ENCODE measurements at regions not wholly inside any gene's neighbourhood (a gene's known extent, or its start where the extent isn't known, plus 50 kb on each side); places are given as distances from the start of the nearest gene placed in this dataset.

GRCh38 chr2:160813506-160813858 lies 319.9 kb upstream of the RBMS1 start:
- intact Hi-C loops (cut with micrococcal nuclease) = no loop called here
- TF ChIP-seq CTCF (IDR thresholded peaks at IDR 0.05; ENCODE audit: borderline replicate concordance) = no peak
- no peaks in the 10 kb centered on the region for H3K36me3 ChIP-seq
- H3K9me3 ChIP-seq (replicated peaks) = no peaks in the 10 kb centered on the region
- no peaks in the 10 kb centered on the region for H3K27me3 ChIP-seq (ENCODE audit: low read depth)
- H3K4me1 ChIP-seq = no peaks in the 10 kb centered on the region
- peak; percentile 16 for DNase-seq
- H3K27ac ChIP-seq (replicated peaks) = peak overlapping the region; percentile 14
- no peak overlapping the region for H3K4me3 ChIP-seq

- no peaks in the 10 kb centered on the region for H3K27me3 ChIP-seq (ENCODE audit: low read depth)
- intact Hi-C loops (cut with micrococcal nuclease) = no loop called here
- no peak overlapping the region for H3K4me3 ChIP-seq
- no peak for DNase-seq
- no peak overlapping the region for H3K27ac ChIP-seq (replicated peaks)
- no peaks in the 10 kb centered on the region for H3K36me3 ChIP-seq
- no peaks in the 10 kb centered on the region for H3K9me3 ChIP-seq (replicated peaks)
- no peak for TF ChIP-seq CTCF (IDR thresholded peaks at IDR 0.05; ENCODE audit: borderline replicate concordance)
- H3K4me1 ChIP-seq = no peaks in the 10 kb centered on the region
Observed at GRCh38 chr2:160816916-160817499, 323.4 kb upstream of the RBMS1 start.

- DNase-seq = no peak
Observed at GRCh38 chr2:160820691-160821090, 327.1 kb upstream of the RBMS1 start.

GRCh38 chr2:160822006-160822405 lies 328.4 kb upstream of the RBMS1 start:
- TF ChIP-seq CTCF (IDR thresholded peaks at IDR 0.05; ENCODE audit: borderline replicate concordance) = no peak
- no peak for DNase-seq
- Histone ChIP-seq H3K27ac (replicated peaks) (no peak overlapping the region), H3K36me3 (no peaks in the 10 kb centered on the region), H3K4me3 (no peak overlapping the region), H3K4me1 (no peaks in the 10 kb centered on the region), H3K27me3 (ENCODE audit: low read depth) (no peaks in the 10 kb centered on the region), H3K9me3 (replicated peaks) (peaks cover 48% of the 10 kb centered on the region)
- intact Hi-C loops (cut with micrococcal nuclease) = no loop called here

More at GRCh38 chr2:160820691-160821090, 327.1 kb upstream of the RBMS1 start:
- Histone ChIP-seq H3K4me1 (no peaks in the 10 kb centered on the region), H3K27me3 (ENCODE audit: low read depth) (no peaks in the 10 kb centered on the region), H3K4me3 (no peak overlapping the region), H3K27ac (replicated peaks) (no peak overlapping the region), H3K9me3 (replicated peaks) (peaks cover 35% of the 10 kb centered on the region), H3K36me3 (no peaks in the 10 kb centered on the region)
- intact Hi-C loops (cut with micrococcal nuclease) = no loop called here
- no peak for TF ChIP-seq CTCF (IDR thresholded peaks at IDR 0.05; ENCODE audit: borderline replicate concordance)

GRCh38 chr2:160825433-160825832 lies 331.8 kb upstream of the RBMS1 start:
- no peak for TF ChIP-seq CTCF (IDR thresholded peaks at IDR 0.05; ENCODE audit: borderline replicate concordance)
- no peaks in the 10 kb centered on the region for H3K36me3 ChIP-seq
- H3K27ac ChIP-seq (replicated peaks) = no peak overlapping the region
- no peaks in the 10 kb centered on the region for H3K4me1 ChIP-seq
- no peaks in the 10 kb centered on the region for H3K27me3 ChIP-seq (ENCODE audit: low read depth)
- intact Hi-C loops (cut with micrococcal nuclease) = no loop called here
- DNase-seq = no peak
- H3K4me3 ChIP-seq = no peak overlapping the region
- peaks cover 61% of the 10 kb centered on the region for H3K9me3 ChIP-seq (replicated peaks)
